Activated naive CD8-positive, alpha-beta T cell treated with anti-CD3 and anti-CD28 coated beads, Interleukin-2, amount 50 U/mL, for 24 hours (primary cell): ENCODE measurements at regions not wholly inside any gene's neighbourhood (a gene's known extent, or its start where the extent isn't known, plus 50 kb on each side); places are given as distances from the start of the nearest gene placed in this dataset.

Source experiments
- ATAC-seq: fragments of 150-1000 bp; cut with Tn5 transposase; one replicate; pipeline ENCODE4 v1.10.0; 2021
- DNase-seq: peaks from one replicate; pipeline ENCODE4 v3.0.0; 2021
- H3K27ac Mint-ChIP-seq: one replicate; pipeline ENCODE4 v1.8.0; 2021; ENCODE audit warnings: mild to moderate bottlenecking, mixed read lengths
- H3K27me3 Mint-ChIP-seq: one replicate; pipeline ENCODE4 v1.8.0; 2021; ENCODE audit warnings: mixed read lengths
- H3K36me3 Mint-ChIP-seq: one replicate; pipeline ENCODE4 v1.8.0; 2021; ENCODE audit warnings: low read depth, mixed read lengths
- H3K4me1 Mint-ChIP-seq: one replicate; pipeline ENCODE4 v1.8.0; 2021; ENCODE audit warnings: mixed read lengths
- H3K4me3 Mint-ChIP-seq: one replicate; pipeline ENCODE4 v1.8.0; 2021; ENCODE audit warnings: mild to moderate bottlenecking, moderate library complexity, mixed read lengths
- H3K9me3 Mint-ChIP-seq: one replicate; pipeline ENCODE4 v1.8.0; 2021; ENCODE audit warnings: mixed read lengths

GRCh38 chr4:74615411-74615810, 170.5 kb downstream of the AREG start:
- Mint-ChIP-seq H3K36me3 (no peaks in the 10 kb centered on the region), H3K4me3 (no peak overlapping the region), H3K9me3 (no peaks in the 10 kb centered on the region), H3K27me3 (no peaks in the 10 kb centered on the region), H3K27ac (no peak overlapping the region), H3K4me1 (no peaks in the 10 kb centered on the region)
- DNase-seq, result no peak
- no peak for ATAC-seq

GRCh38 chr4:74618166-74618565, 173.2 kb downstream of the AREG start:
- Mint-ChIP-seq H3K9me3 (no peaks in the 10 kb centered on the region), H3K4me1 (peaks cover 1% of the 10 kb centered on the region), H3K4me3 (no peak overlapping the region), H3K27ac (no peak overlapping the region), H3K27me3 (peaks cover under 1% of the 10 kb centered on the region), H3K36me3 (no peaks in the 10 kb centered on the region)
- no peak for DNase-seq
- ATAC-seq, result no peak

GRCh38 chr4:74618659-74619058, 173.7 kb downstream of the AREG start:
- H3K9me3 Mint-ChIP-seq, result no peaks in the 10 kb centered on the region
- DNase-seq, result no peak
- no peak for ATAC-seq
- no peaks in the 10 kb centered on the region for H3K36me3 Mint-ChIP-seq
- no peak overlapping the region for H3K27ac Mint-ChIP-seq
- H3K27me3 Mint-ChIP-seq, result peaks cover 4% of the 10 kb centered on the region
- no peak overlapping the region for H3K4me3 Mint-ChIP-seq
- H3K4me1 Mint-ChIP-seq, result peaks cover 3% of the 10 kb centered on the region

GRCh38 chr4:74619931-74620702, 174.2 kb downstream of the BTC start:
- Mint-ChIP-seq H3K36me3 (no peaks in the 10 kb centered on the region), H3K9me3 (no peaks in the 10 kb centered on the region), H3K27ac (no peak overlapping the region), H3K4me3 (no peak overlapping the region), H3K27me3 (peaks cover 4% of the 10 kb centered on the region), H3K4me1 (peaks cover 14% of the 10 kb centered on the region)
- ATAC-seq, result no peak
- no peak for DNase-seq

GRCh38 chr4:74621616-74622015, 172.7 kb downstream of the BTC start:
- Mint-ChIP-seq H3K4me1 (peaks cover 22% of the 10 kb centered on the region), H3K27me3 (peaks cover 4% of the 10 kb centered on the region), H3K4me3 (no peak overlapping the region), H3K9me3 (no peaks in the 10 kb centered on the region), H3K27ac (no peak overlapping the region), H3K36me3 (no peaks in the 10 kb centered on the region)
- no peak for ATAC-seq
- no peak for DNase-seq

GRCh38 chr4:74623041-74623440, 171.3 kb downstream of the BTC start:
- ATAC-seq (peak; percentile 46), DNase-seq (no peak)
- Mint-ChIP-seq H3K4me1 (peaks cover 22% of the 10 kb centered on the region), H3K27ac (no peak overlapping the region), H3K4me3 (no peak overlapping the region), H3K36me3 (no peaks in the 10 kb centered on the region), H3K27me3 (peaks cover 4% of the 10 kb centered on the region), H3K9me3 (no peaks in the 10 kb centered on the region)

- DNase-seq (no peak), ATAC-seq (peak; percentile 84)
- H3K4me3 Mint-ChIP-seq, result no peak overlapping the region
- H3K27ac Mint-ChIP-seq, result no peak overlapping the region
- H3K27me3 Mint-ChIP-seq, result peaks cover 4% of the 10 kb centered on the region
- no peaks in the 10 kb centered on the region for H3K9me3 Mint-ChIP-seq
- peaks cover 22% of the 10 kb centered on the region for H3K4me1 Mint-ChIP-seq
- H3K36me3 Mint-ChIP-seq, result no peaks in the 10 kb centered on the region
These were observed 169.8 kb downstream of the BTC start for GRCh38 chr4:74624351-74625151.

- H3K27me3 Mint-ChIP-seq, result peaks cover 4% of the 10 kb centered on the region
- no peak for DNase-seq
- ATAC-seq, result no peak
- no peak overlapping the region for H3K4me3 Mint-ChIP-seq
- no peaks in the 10 kb centered on the region for H3K9me3 Mint-ChIP-seq
- H3K4me1 Mint-ChIP-seq, result peaks cover 22% of the 10 kb centered on the region
- H3K27ac Mint-ChIP-seq, result no peak overlapping the region
- H3K36me3 Mint-ChIP-seq, result no peaks in the 10 kb centered on the region
These were observed 168.3 kb downstream of the BTC start for GRCh38 chr4:74625981-74626380.

GRCh38 chr4:74627093-74627492, 167.2 kb downstream of the BTC start:
- H3K4me3 Mint-ChIP-seq, result no peak overlapping the region

GRCh38 chr4:74627504-74627903, 166.8 kb downstream of the BTC start:
- Mint-ChIP-seq H3K36me3 (no peaks in the 10 kb centered on the region), H3K9me3 (no peaks in the 10 kb centered on the region), H3K27ac (no peak overlapping the region), H3K4me3 (no peak overlapping the region), H3K4me1 (peaks cover 23% of the 10 kb centered on the region), H3K27me3 (peaks cover 4% of the 10 kb centered on the region)
- DNase-seq, result no peak
- no peak for ATAC-seq

More at GRCh38 chr4:74627093-74627492, 167.2 kb downstream of the BTC start:
- H3K36me3 Mint-ChIP-seq, result no peaks in the 10 kb centered on the region
- no peak overlapping the region for H3K27ac Mint-ChIP-seq
- ATAC-seq (no peak), DNase-seq (no peak)
- no peaks in the 10 kb centered on the region for H3K9me3 Mint-ChIP-seq
- peaks cover 4% of the 10 kb centered on the region for H3K27me3 Mint-ChIP-seq
- H3K4me1 Mint-ChIP-seq, result peaks cover 22% of the 10 kb centered on the region

GRCh38 chr4:74628852-74629620, 165.3 kb downstream of the BTC start:
- H3K36me3 Mint-ChIP-seq, result no peaks in the 10 kb centered on the region
- H3K4me1 Mint-ChIP-seq, result peaks cover 27% of the 10 kb centered on the region
- no peaks in the 10 kb centered on the region for H3K9me3 Mint-ChIP-seq
- no peak overlapping the region for H3K27ac Mint-ChIP-seq
- peaks cover 11% of the 10 kb centered on the region for H3K27me3 Mint-ChIP-seq
- DNase-seq (no peak), ATAC-seq (no peak)
- H3K4me3 Mint-ChIP-seq, result no peak overlapping the region

GRCh38 chr4:74630551-74630950, 163.8 kb downstream of the BTC start:
- peaks cover 14% of the 10 kb centered on the region for H3K27me3 Mint-ChIP-seq
- H3K27ac Mint-ChIP-seq, result no peak overlapping the region
- H3K4me3 Mint-ChIP-seq, result no peak overlapping the region
- no peak for DNase-seq
- H3K9me3 Mint-ChIP-seq, result no peaks in the 10 kb centered on the region
- no peak for ATAC-seq
- H3K36me3 Mint-ChIP-seq, result no peaks in the 10 kb centered on the region
- peaks cover 17% of the 10 kb centered on the region for H3K4me1 Mint-ChIP-seq

- H3K36me3 Mint-ChIP-seq, result no peaks in the 10 kb centered on the region
- H3K4me1 Mint-ChIP-seq, result peaks cover 12% of the 10 kb centered on the region
- no peak for DNase-seq
- H3K27ac Mint-ChIP-seq, result no peak overlapping the region
- peaks cover 14% of the 10 kb centered on the region for H3K27me3 Mint-ChIP-seq
- no peak for ATAC-seq
- no peak overlapping the region for H3K4me3 Mint-ChIP-seq
- no peaks in the 10 kb centered on the region for H3K9me3 Mint-ChIP-seq
These were observed 163.0 kb downstream of the BTC start for GRCh38 chr4:74631338-74631737.

GRCh38 chr4:74631988-74632387, 162.3 kb downstream of the BTC start:
- Mint-ChIP-seq H3K27ac (no peak overlapping the region), H3K27me3 (peaks cover 14% of the 10 kb centered on the region), H3K4me3 (no peak overlapping the region), H3K4me1 (peaks cover 12% of the 10 kb centered on the region), H3K36me3 (no peaks in the 10 kb centered on the region), H3K9me3 (no peaks in the 10 kb centered on the region)
- DNase-seq (no peak), ATAC-seq (no peak)
